ENCODE measurements at regions not wholly inside any gene's neighbourhood (a gene's known extent, or its start where the extent isn't known, plus 50 kb on each side); places are given as distances from the start of the nearest gene placed in this dataset.

GRCh38 chr2:120884472-120885290, 149.0 kb downstream of the GLI2 start:
- H3K4me1 ChIP-seq, result peaks cover 0 to 7% (median 0%) of the 10 kb centered on the region in 4 donors
- no peak overlapping the region for H3K4me3 ChIP-seq
- H3K9me3 ChIP-seq, result no peaks in the 10 kb centered on the region
- H3K36me3 ChIP-seq, result no peaks in the 10 kb centered on the region
- H3K27me3 ChIP-seq, result no peaks in the 10 kb centered on the region
- TF ChIP-seq POLR2A (IDR thresholded peaks at IDR 0.05) (no peak), CTCF (IDR thresholded peaks at IDR 0.05) (no peak)
- no peak overlapping the region for H3K27ac ChIP-seq
- DNase-seq, result no peak

GRCh38 chr2:120885321-120885720, 149.7 kb downstream of the GLI2 start:
- DNase-seq, result no peak
- Histone ChIP-seq H3K9me3 (no peaks in the 10 kb centered on the region), H3K4me1 (peaks cover 0 to 7% (median 0%) of the 10 kb centered on the region in 4 donors), H3K27ac (no peak overlapping the region), H3K27me3 (no peaks in the 10 kb centered on the region), H3K36me3 (no peaks in the 10 kb centered on the region), H3K4me3 (no peak overlapping the region)
- TF ChIP-seq POLR2A (IDR thresholded peaks at IDR 0.05), result no peak
- no peak for TF ChIP-seq CTCF (IDR thresholded peaks at IDR 0.05)

GRCh38 chr2:120885749-120886148, 150.1 kb downstream of the GLI2 start:
- peaks cover 0 to 7% (median 0%) of the 10 kb centered on the region in 4 donors for H3K4me1 ChIP-seq
- TF ChIP-seq CTCF (IDR thresholded peaks at IDR 0.05), result no peak
- TF ChIP-seq POLR2A (IDR thresholded peaks at IDR 0.05), result no peak
- no peaks in the 10 kb centered on the region for H3K27me3 ChIP-seq
- H3K9me3 ChIP-seq, result no peaks in the 10 kb centered on the region
- no peaks in the 10 kb centered on the region for H3K36me3 ChIP-seq
- no peak overlapping the region for H3K4me3 ChIP-seq
- no peak for DNase-seq
- H3K27ac ChIP-seq, result no peak overlapping the region

GRCh38 chr2:120886534-120887319, 151.1 kb downstream of the GLI2 start:
- no peak for DNase-seq
- Histone ChIP-seq H3K4me3 (no peak overlapping the region), H3K27ac (no peak overlapping the region), H3K4me1 (peaks cover 0 to 7% (median 0%) of the 10 kb centered on the region in 4 donors), H3K9me3 (no peaks in the 10 kb centered on the region), H3K27me3 (no peaks in the 10 kb centered on the region), H3K36me3 (no peaks in the 10 kb centered on the region)
- TF ChIP-seq CTCF (IDR thresholded peaks at IDR 0.05), result no peak
- no peak for TF ChIP-seq POLR2A (IDR thresholded peaks at IDR 0.05)

- H3K4me1 ChIP-seq, result peaks cover 0 to 3% (median 0%) of the 10 kb centered on the region in 4 donors
- no peaks in the 10 kb centered on the region for H3K9me3 ChIP-seq
- no peak overlapping the region for H3K4me3 ChIP-seq
- H3K27ac ChIP-seq, result no peak overlapping the region
- H3K27me3 ChIP-seq, result no peaks in the 10 kb centered on the region
- no peak for DNase-seq
- no peak for TF ChIP-seq POLR2A (IDR thresholded peaks at IDR 0.05)
- no peak for TF ChIP-seq CTCF (IDR thresholded peaks at IDR 0.05)
- H3K36me3 ChIP-seq, result no peaks in the 10 kb centered on the region
Observed at GRCh38 chr2:120887320-120887697, 151.6 kb downstream of the GLI2 start.
